ENCODE measurements at regions not wholly inside any gene's neighbourhood (a gene's known extent, or its start where the extent isn't known, plus 50 kb on each side); places are given as distances from the start of the nearest gene placed in this dataset.

DNA sequence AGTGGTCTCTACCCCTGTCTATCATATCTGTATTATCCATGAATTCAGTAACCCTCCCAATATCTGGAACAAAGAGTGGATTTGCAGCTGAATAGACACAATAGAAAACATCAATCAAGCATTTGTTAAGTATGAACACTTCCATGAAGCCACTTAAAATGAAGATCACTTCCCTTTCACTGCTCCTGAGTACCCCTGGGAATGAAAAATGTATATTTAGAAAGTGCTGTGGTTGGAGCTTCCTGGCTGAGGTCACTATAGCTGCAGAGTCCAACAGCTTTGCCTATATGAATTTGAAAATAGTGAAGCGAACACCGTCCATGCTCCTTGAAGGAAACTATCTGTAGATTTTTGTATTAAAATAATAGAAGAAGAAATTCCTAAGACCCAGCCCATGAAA lies 227.0 kb downstream of the DTHD1 start:
- no peak for DNase-seq (ENCODE audit: low read depth in 2 of 2)
- no peak overlapping the region for H3K4me3 ChIP-seq (replicated peaks in 1 of 2; ENCODE audit: low read depth in 2 of 2, low read length in 2 of 2)
- no peak for TF ChIP-seq CTCF (IDR thresholded peaks at IDR 0.05; ENCODE audit: low read depth, low read length)

GRCh38 chr4:36509845-36510244 lies 228.4 kb downstream of the DTHD1 start:
- TF ChIP-seq CTCF (IDR thresholded peaks at IDR 0.05; ENCODE audit: low read depth, low read length): no peak
- DNase-seq (ENCODE audit: low read depth in 2 of 2): no peak
- H3K4me3 ChIP-seq (replicated peaks in 1 of 2; ENCODE audit: low read depth in 2 of 2, low read length in 2 of 2): no peak overlapping the region

DNA sequence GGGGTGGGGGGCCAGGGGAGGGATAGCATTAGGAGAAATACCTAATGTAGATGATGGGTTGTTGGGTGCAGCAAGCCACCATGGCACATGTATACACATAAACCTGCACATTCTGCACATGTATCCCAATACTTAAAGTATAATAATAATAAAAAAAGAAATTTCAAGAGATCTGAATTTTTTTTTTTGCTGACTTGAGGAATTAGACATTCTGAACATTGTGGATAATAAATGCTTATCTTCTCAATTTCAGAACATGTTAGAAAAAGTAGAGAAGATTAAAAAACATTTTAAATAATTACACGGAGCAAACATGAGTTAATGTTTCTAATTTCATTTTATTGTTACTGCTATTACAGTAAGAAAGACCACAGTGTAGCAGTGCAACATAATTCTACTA lies 230.4 kb downstream of the DTHD1 start:
- no peak for TF ChIP-seq CTCF (IDR thresholded peaks at IDR 0.05; ENCODE audit: low read depth, low read length)
- no peak overlapping the region for H3K4me3 ChIP-seq (replicated peaks in 1 of 2; ENCODE audit: low read depth in 2 of 2, low read length in 2 of 2)
- DNase-seq (ENCODE audit: low read depth in 2 of 2): no peak

GRCh38 chr4:36516522-36517095 lies 235.2 kb downstream of the DTHD1 start:
- TF ChIP-seq CTCF (IDR thresholded peaks at IDR 0.05; ENCODE audit: low read depth, low read length): no peak
- H3K4me3 ChIP-seq (replicated peaks in 1 of 2; ENCODE audit: low read depth in 2 of 2, low read length in 2 of 2): no peak overlapping the region
- no peak for DNase-seq (ENCODE audit: low read depth in 2 of 2)

DNA sequence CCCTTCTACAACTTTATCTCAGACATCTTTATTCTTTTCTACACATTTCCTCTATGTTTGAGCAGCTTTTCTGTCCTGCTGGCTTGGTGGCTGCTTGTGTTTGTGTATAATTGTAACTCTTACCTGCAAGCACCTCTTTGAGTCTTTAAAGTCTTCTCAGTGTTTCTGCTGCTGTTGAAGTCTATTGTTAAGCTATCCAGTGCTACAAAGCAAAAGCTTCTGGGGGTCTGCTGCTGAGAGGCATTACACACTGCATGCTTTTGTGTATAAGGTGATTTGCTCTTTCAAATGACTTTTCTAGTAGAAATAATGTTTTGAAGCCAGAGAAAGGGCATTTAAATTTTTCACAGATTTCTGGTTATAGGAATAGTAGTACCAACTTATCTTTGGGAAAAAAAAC lies 241.8 kb downstream of the DTHD1 start:
- TF ChIP-seq CTCF (IDR thresholded peaks at IDR 0.05; ENCODE audit: low read depth, low read length): no peak

GRCh38 chr4:36532670-36533379 lies 251.4 kb downstream of the DTHD1 start:
- no peak for DNase-seq (ENCODE audit: low read depth in 2 of 2)
- TF ChIP-seq CTCF (IDR thresholded peaks at IDR 0.05; ENCODE audit: low read depth, low read length): no peak
- no peak overlapping the region for H3K4me3 ChIP-seq (replicated peaks in 1 of 2; ENCODE audit: low read depth in 2 of 2, low read length in 2 of 2)

More for the DNA sequence above, 241.8 kb downstream of the DTHD1 start:
- DNase-seq (ENCODE audit: low read depth in 2 of 2): no peak
- no peak overlapping the region for H3K4me3 ChIP-seq (replicated peaks in 1 of 2; ENCODE audit: low read depth in 2 of 2, low read length in 2 of 2)
